ENCODE measurements at regions not wholly inside any gene's neighbourhood (a gene's known extent, or its start where the extent isn't known, plus 50 kb on each side); places are given as distances from the start of the nearest gene placed in this dataset.

GRCh38 chrX:151073767-151074166, 90.6 kb downstream of the HMGB3 start:
- Histone ChIP-seq H3K4me3 (ENCODE audit: low read depth in 2 of 2, low read length in 1 of 2) (no peak overlapping the region), H3K27ac (ENCODE audit: low read depth in 2 of 2, low read length in 1 of 2) (no peak overlapping the region), H3K9ac (no peak overlapping the region), H4K20me1 (ENCODE audit: insufficient read depth) (no peaks in the 10 kb centered on the region), H3K4me1 (ENCODE audit: control insufficient read depth in 1 of 2, insufficient read depth in 2 of 2, low read depth in 1 of 2, low read length in 1 of 2) (no peaks in the 10 kb centered on the region), H3K36me3 (replicated peaks in 1 of 2; ENCODE audit: control insufficient read depth in 1 of 2, insufficient read depth in 2 of 2, low read length in 1 of 2) (no peaks in the 10 kb centered on the region), H3K9me2 (no peaks in the 10 kb centered on the region), H3K9me3 (no peaks in the 10 kb centered on the region), H3K27me3 (ENCODE audit: insufficient read depth) (peaks cover 6% of the 10 kb centered on the region; the same call in 1 of the 2 replicates), H3K79me2 (ENCODE audit: insufficient read depth) (no peaks in the 10 kb centered on the region), H3F3A (replicated peaks; ENCODE audit: insufficient read depth) (no peaks in the 10 kb centered on the region), H3K4me2 (no peak overlapping the region), H2AFZ (ENCODE audit: low read depth) (no peak overlapping the region)
- POLR2A ChIA-PET = no interaction called here
- WGBS (ENCODE audit: low lambda C conversion rate) = 13% methylated on average over 2 of the region's 12 CpGs
- CTCF ChIA-PET = interaction anchor here (1.4 to 1.6 kb wide), 2 partner anchors 8 to 9 kb away, joined by 3 read pairs; no protein-coding TSS in a partner anchor
- no peak for TF ChIP-seq SIN3A (IDR thresholded peaks at IDR 0.05; ENCODE audit: borderline replicate concordance, low read depth, low read length)
- no peak for DNase-seq

DNA sequence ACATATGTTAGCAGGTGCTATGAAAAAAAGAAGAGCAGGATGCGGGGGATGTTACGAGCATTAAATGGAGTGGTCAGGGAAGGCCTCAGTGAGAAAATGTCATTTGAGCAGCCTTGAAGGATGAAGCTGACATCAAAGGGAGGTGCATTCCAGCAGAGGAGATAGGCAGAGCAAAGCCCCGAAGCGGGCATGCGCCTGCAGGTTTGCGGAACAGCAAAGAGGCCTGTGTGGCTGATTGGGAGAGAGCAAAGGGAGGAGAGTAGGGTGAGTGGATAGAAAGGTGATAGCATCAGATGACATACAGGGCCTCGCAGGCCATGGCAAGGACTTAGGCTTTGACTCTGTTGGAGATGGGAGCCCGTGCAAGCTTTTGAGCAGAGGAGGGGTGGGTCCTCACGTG, 95.4 kb upstream of the GPR50 start:
- H3K4me1 ChIP-seq (ENCODE audit: control insufficient read depth in 1 of 2, insufficient read depth in 2 of 2, low read depth in 1 of 2, low read length in 1 of 2) = peaks cover 0 to 3% of the 10 kb centered on the region in 2 experiments; a peak in 1 of 4 replicates
- no peaks in the 10 kb centered on the region for H3K36me3 ChIP-seq (replicated peaks in 1 of 2; ENCODE audit: control insufficient read depth in 1 of 2, insufficient read depth in 2 of 2, low read length in 1 of 2)
- H3K4me2 ChIP-seq = no peak overlapping the region
- H3K9me3 ChIP-seq = no peaks in the 10 kb centered on the region
- TF ChIP-seq TEAD4 (IDR thresholded peaks at IDR 0.05; ENCODE audit: borderline replicate concordance, insufficient read depth) (no peak), TAF1 (IDR thresholded peaks at IDR 0.05; ENCODE audit: borderline replicate concordance, low read depth, low read length) (no peak), MXI1 (IDR thresholded peaks at IDR 0.05; ENCODE audit: low read depth, low read length) (no peak), NRF1 (IDR thresholded peaks at IDR 0.05; ENCODE audit: low read depth, low read length) (no peak), EP300 (IDR thresholded peaks at IDR 0.05; ENCODE audit: borderline replicate concordance in 1 of 2, low read depth in 1 of 2, low read length in 1 of 2) (no peak), RAD21 (IDR thresholded peaks at IDR 0.05; ENCODE audit: low read length) (no peak), CHD2 (IDR thresholded peaks at IDR 0.05; ENCODE audit: low read length, partially characterized antibody) (no peak), FOSL2 (IDR thresholded peaks at IDR 0.05; ENCODE audit: borderline replicate concordance, low read depth) (no peak), EZH2phosphoT487 (IDR thresholded peaks at IDR 0.05; ENCODE audit: borderline replicate concordance, low read depth) (no peak), NFIC (IDR thresholded peaks at IDR 0.05; ENCODE audit: borderline replicate concordance) (no peak), MEF2A (IDR thresholded peaks at IDR 0.05; ENCODE audit: borderline replicate concordance, low read depth) (no peak), POLR2AphosphoS5 (IDR thresholded peaks at IDR 0.05; ENCODE audit: low read depth, low read length) (no peak)
- TF ChIP-seq, protein P1, sequence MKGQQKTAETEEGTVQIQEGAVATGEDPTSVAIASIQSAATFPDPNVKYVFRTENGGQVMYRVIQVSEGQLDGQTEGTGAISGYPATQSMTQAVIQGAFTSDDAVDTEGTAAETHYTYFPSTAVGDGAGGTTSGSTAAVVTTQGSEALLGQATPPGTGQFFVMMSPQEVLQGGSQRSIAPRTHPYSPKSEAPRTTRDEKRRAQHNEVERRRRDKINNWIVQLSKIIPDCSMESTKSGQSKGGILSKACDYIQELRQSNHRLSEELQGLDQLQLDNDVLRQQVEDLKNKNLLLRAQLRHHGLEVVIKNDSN (IDR thresholded peaks at IDR 0.05; ENCODE audit: borderline replicate concordance, low read depth) = no peak
- TF ChIP-seq, protein P2, sequence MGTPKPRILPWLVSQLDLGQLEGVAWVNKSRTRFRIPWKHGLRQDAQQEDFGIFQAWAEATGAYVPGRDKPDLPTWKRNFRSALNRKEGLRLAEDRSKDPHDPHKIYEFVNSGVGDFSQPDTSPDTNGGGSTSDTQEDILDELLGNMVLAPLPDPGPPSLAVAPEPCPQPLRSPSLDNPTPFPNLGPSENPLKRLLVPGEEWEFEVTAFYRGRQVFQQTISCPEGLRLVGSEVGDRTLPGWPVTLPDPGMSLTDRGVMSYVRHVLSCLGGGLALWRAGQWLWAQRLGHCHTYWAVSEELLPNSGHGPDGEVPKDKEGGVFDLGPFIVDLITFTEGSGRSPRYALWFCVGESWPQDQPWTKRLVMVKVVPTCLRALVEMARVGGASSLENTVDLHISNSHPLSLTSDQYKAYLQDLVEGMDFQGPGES (IDR thresholded peaks at IDR 0.05; ENCODE audit: low read depth, low read length) = no peak
- TF ChIP-seq, protein P3, sequence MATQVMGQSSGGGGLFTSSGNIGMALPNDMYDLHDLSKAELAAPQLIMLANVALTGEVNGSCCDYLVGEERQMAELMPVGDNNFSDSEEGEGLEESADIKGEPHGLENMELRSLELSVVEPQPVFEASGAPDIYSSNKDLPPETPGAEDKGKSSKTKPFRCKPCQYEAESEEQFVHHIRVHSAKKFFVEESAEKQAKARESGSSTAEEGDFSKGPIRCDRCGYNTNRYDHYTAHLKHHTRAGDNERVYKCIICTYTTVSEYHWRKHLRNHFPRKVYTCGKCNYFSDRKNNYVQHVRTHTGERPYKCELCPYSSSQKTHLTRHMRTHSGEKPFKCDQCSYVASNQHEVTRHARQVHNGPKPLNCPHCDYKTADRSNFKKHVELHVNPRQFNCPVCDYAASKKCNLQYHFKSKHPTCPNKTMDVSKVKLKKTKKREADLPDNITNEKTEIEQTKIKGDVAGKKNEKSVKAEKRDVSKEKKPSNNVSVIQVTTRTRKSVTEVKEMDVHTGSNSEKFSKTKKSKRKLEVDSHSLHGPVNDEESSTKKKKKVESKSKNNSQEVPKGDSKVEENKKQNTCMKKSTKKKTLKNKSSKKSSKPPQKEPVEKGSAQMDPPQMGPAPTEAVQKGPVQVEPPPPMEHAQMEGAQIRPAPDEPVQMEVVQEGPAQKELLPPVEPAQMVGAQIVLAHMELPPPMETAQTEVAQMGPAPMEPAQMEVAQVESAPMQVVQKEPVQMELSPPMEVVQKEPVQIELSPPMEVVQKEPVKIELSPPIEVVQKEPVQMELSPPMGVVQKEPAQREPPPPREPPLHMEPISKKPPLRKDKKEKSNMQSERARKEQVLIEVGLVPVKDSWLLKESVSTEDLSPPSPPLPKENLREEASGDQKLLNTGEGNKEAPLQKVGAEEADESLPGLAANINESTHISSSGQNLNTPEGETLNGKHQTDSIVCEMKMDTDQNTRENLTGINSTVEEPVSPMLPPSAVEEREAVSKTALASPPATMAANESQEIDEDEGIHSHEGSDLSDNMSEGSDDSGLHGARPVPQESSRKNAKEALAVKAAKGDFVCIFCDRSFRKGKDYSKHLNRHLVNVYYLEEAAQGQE (IDR thresholded peaks at IDR 0.05; ENCODE audit: low read depth, low read length) = no peak
- TF ChIP-seq, protein P4, sequence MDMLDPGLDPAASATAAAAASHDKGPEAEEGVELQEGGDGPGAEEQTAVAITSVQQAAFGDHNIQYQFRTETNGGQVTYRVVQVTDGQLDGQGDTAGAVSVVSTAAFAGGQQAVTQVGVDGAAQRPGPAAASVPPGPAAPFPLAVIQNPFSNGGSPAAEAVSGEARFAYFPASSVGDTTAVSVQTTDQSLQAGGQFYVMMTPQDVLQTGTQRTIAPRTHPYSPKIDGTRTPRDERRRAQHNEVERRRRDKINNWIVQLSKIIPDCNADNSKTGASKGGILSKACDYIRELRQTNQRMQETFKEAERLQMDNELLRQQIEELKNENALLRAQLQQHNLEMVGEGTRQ (IDR thresholded peaks at IDR 0.05; ENCODE audit: borderline replicate concordance, low read depth, low read length) = no peak
- no peaks in the 10 kb centered on the region for H3K9me2 ChIP-seq
- no peak for DNase-seq
- no peak overlapping the region for H2AFZ ChIP-seq (ENCODE audit: low read depth)
- H3K79me2 ChIP-seq (ENCODE audit: insufficient read depth) = no peaks in the 10 kb centered on the region
- WGBS (ENCODE audit: low lambda C conversion rate) = 44% methylated on average over 9 of the region's 9 CpGs
- H3K9ac ChIP-seq = no peak overlapping the region
- H3K4me3 ChIP-seq (ENCODE audit: low read depth in 2 of 2, low read length in 1 of 2) = no peak overlapping the region
- H3K27ac ChIP-seq (ENCODE audit: low read depth in 2 of 2, low read length in 1 of 2) = no peak overlapping the region
- H3F3A ChIP-seq (replicated peaks; ENCODE audit: insufficient read depth) = no peaks in the 10 kb centered on the region
- ChIA-PET POLR2A (no interaction called here), CTCF (interaction anchor here (1.4 to 8.0 kb wide), 7 partner anchors 10 to 319 kb away, joined by 4 to 219 read pairs (median 5); no protein-coding TSS in a partner anchor)
- no peaks in the 10 kb centered on the region for H4K20me1 ChIP-seq (ENCODE audit: insufficient read depth)
- H3K27me3 ChIP-seq (ENCODE audit: insufficient read depth) = peaks cover 28% of the 10 kb centered on the region; the same call in 1 of the 2 replicates

All from SK-N-SH (cell line).